ENCODE measurements at regions not wholly inside any gene's neighbourhood (a gene's known extent, or its start where the extent isn't known, plus 50 kb on each side); places are given as distances from the start of the nearest gene placed in this dataset.
"Not testable (repeated sequence)": the region's sequence is repeated elsewhere in the genome, so short reads cannot be mapped to it uniquely, and the experiment has no call there.

GRCh38 chr2:95654897-95655296 is 63.1 kb downstream of the TRIM43 start:
- not testable (repeated sequence) for H3K9me3 Mint-ChIP-seq

DNA sequence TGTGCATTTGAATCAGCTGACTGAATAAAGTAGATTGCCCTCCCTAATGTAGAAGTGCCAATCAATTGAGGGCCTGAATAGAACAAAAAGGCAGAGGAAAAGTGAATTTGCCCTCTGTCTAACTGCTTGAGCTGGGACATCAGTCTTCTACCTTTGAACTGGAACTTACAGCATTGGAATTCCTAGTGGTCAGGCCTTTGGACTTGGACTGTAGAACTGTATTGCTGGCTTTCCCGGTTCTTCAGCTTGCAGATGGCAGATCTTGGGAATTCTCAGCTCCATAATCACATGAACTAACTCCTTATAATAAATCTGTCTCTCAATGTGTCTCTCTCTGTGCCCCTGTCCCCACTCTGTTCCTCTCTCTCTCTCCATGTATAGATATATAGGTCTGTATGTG is 64.8 kb downstream of the TRIM43 start:
- not testable (repeated sequence) for H3K27me3 Mint-ChIP-seq

More at GRCh38 chr2:95654897-95655296, 63.1 kb downstream of the TRIM43 start:
- not testable (repeated sequence) for H3K4me1 Mint-ChIP-seq; H3K27me3 Mint-ChIP-seq; H3K27ac Mint-ChIP-seq; ATAC-seq (replicated peaks); H3K4me3 Mint-ChIP-seq; H3K36me3 Mint-ChIP-seq (ENCODE audit: low read depth)

DNA sequence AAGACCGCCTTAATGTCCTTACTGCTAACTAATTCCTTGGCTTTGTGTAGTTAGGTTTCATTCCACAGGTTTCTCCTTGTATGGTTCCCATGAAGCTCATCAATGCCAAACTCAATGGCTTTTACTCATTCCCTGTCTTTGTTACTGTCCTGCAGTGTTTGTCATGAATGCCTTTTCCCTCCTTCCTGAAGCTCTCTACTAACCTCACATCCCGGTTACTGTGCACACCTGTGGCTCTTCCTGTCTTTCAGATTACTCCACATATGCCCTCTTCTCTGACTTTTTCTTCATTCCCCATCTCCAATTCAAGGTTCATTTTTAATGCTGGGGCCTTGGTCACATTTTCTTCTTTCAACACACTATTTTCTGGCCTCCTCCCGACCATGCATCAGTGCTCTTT is 66.1 kb downstream of the TRIM43 start:
- not testable (repeated sequence) for H3K4me1 Mint-ChIP-seq; H3K36me3 Mint-ChIP-seq (ENCODE audit: low read depth)

More for the DNA sequence above, 64.8 kb downstream of the TRIM43 start:
- H3K27ac Mint-ChIP-seq; H3K9me3 Mint-ChIP-seq; ATAC-seq (replicated peaks); H3K4me1 Mint-ChIP-seq; H3K36me3 Mint-ChIP-seq (ENCODE audit: low read depth); H3K4me3 Mint-ChIP-seq: not testable (repeated sequence)

GRCh38 chr2:95660766-95661562 is 69.2 kb downstream of the TRIM43 start:
- ATAC-seq (replicated peaks); H3K9me3 Mint-ChIP-seq; H3K27me3 Mint-ChIP-seq; H3K36me3 Mint-ChIP-seq (ENCODE audit: low read depth); H3K4me1 Mint-ChIP-seq; H3K27ac Mint-ChIP-seq; H3K4me3 Mint-ChIP-seq: not testable (repeated sequence)

More for the DNA sequence above, 66.1 kb downstream of the TRIM43 start:
- H3K4me3 Mint-ChIP-seq; H3K9me3 Mint-ChIP-seq; ATAC-seq (replicated peaks); H3K27ac Mint-ChIP-seq; H3K27me3 Mint-ChIP-seq: not testable (repeated sequence)

DNA sequence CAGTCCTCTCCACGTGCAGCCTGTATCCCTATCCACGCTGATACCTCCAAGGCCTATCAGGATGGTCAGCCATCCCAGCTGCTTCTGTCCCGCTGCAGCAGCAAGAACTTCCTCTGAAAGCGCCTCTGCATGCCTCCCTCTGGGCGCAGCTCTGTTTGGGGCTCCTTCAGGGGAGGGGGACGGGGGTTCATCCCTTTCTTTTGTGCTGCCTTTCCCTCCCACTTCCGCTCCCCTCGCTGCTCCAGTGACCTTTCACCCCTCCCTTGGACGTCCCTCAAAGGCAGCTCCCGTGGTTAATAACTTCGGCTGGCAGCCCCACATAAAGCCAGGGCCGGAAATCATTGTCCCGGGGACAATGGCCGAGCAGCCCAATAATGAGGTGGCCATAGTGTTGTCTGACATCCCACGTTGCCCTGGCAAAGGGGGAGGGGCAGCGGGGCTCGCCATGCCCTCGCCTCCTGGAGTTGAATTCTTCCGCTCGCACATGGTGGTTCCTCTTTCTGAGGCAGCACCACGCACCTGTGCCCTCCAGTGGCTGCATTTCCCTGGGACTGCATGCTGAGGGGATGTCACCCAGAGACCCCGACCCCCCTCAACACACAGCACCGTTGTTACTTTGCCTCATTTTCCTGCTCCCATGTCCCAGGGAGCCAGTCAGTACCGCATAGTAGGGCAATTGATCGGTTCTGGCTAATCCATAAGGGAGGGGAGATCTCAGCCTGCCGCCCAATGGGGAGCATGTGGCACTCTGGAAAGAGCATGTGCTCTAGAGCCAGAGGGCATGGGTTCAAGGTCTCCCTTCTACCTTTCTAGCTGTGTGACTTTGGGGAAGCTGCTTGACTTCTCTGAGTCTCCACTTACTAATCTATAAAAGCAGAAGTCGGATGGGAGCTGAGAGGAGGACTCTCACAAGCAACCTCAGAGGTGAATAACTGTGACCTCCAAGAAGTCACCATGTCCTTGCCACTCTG is 72.0 kb downstream of the TRIM43 start:
- ATAC-seq (replicated peaks); H3K4me3 Mint-ChIP-seq; H3K27ac Mint-ChIP-seq; H3K9me3 Mint-ChIP-seq; H3K4me1 Mint-ChIP-seq; H3K36me3 Mint-ChIP-seq (ENCODE audit: low read depth): not testable (repeated sequence)
- H3K27me3 Mint-ChIP-seq, result peaks cover 16% of the 10 kb centered on the region

GRCh38 chr2:95666636-95667035 is 74.8 kb downstream of the TRIM43 start:
- H3K9me3 Mint-ChIP-seq; ATAC-seq (replicated peaks); H3K27ac Mint-ChIP-seq; H3K4me3 Mint-ChIP-seq; H3K36me3 Mint-ChIP-seq (ENCODE audit: low read depth); H3K4me1 Mint-ChIP-seq: not testable (repeated sequence)
- H3K27me3 Mint-ChIP-seq, result peaks cover 16% of the 10 kb centered on the region

GRCh38 chr2:95667480-95667879 is 75.7 kb downstream of the TRIM43 start:
- Mint-ChIP-seq H3K9me3 (no peaks in the 10 kb centered on the region), H3K27me3 (peaks cover 16% of the 10 kb centered on the region), H3K4me3 (no peak overlapping the region), H3K36me3 (ENCODE audit: low read depth) (no peaks in the 10 kb centered on the region), H3K27ac (no peak overlapping the region), H3K4me1 (peaks cover 6% of the 10 kb centered on the region)
- no peak for ATAC-seq (replicated peaks)

- H3K36me3 Mint-ChIP-seq (ENCODE audit: low read depth); H3K27ac Mint-ChIP-seq: not testable (repeated sequence)
- peak; percentile 19 for ATAC-seq (replicated peaks)
These were observed 77.1 kb downstream of the TRIM43 start for GRCh38 chr2:95668934-95669333.

GRCh38 chr2:95669441-95669991 is 77.7 kb downstream of the TRIM43 start:
- Mint-ChIP-seq H3K4me1 (peaks cover 6% of the 10 kb centered on the region), H3K4me3 (no peak overlapping the region), H3K27ac (no peak overlapping the region)

More at GRCh38 chr2:95668934-95669333, 77.1 kb downstream of the TRIM43 start:
- not testable (repeated sequence) for H3K4me3 Mint-ChIP-seq, H3K4me1 Mint-ChIP-seq, H3K9me3 Mint-ChIP-seq
- peaks cover 25% of the 10 kb centered on the region for H3K27me3 Mint-ChIP-seq

GRCh38 chr2:95670167-95670566 is 78.4 kb downstream of the TRIM43 start:
- Mint-ChIP-seq H3K27ac (no peak overlapping the region), H3K27me3 (peaks cover 24% of the 10 kb centered on the region), H3K4me3 (no peak overlapping the region), H3K36me3 (ENCODE audit: low read depth) (no peaks in the 10 kb centered on the region), H3K4me1 (peaks cover 6% of the 10 kb centered on the region), H3K9me3 (no peaks in the 10 kb centered on the region)
- no peak for ATAC-seq (replicated peaks)

More at GRCh38 chr2:95669441-95669991, 77.7 kb downstream of the TRIM43 start:
- H3K27me3 Mint-ChIP-seq, result peaks cover 26% of the 10 kb centered on the region
- no peaks in the 10 kb centered on the region for H3K9me3 Mint-ChIP-seq
- ATAC-seq (replicated peaks), result no peak
- no peaks in the 10 kb centered on the region for H3K36me3 Mint-ChIP-seq (ENCODE audit: low read depth)

DNA sequence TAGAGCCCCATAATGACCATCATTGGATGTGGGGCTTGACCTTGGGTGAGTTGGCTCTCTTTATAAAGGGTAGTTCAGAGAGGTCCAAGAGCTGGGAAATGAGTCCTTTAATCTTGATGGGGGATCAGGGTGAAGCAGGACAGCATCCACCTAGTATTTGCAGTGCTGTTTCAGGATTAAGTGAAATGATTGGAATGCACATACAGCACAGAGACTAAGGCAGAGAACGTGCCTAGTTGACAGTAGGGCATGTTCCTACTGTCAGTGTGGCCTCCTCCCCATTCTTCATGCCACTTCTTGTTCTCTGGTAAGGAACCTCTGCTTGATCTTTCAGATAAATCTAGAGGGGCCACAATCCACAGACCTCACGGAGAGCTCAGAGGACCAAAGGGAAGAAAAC is 78.9 kb downstream of the TRIM43 start:
- H3K9me3 Mint-ChIP-seq, result no peaks in the 10 kb centered on the region
- H3K27me3 Mint-ChIP-seq, result peaks cover 25% of the 10 kb centered on the region
- H3K36me3 Mint-ChIP-seq (ENCODE audit: low read depth), result no peaks in the 10 kb centered on the region
- H3K27ac Mint-ChIP-seq, result no peak overlapping the region
- H3K4me3 Mint-ChIP-seq, result no peak overlapping the region
- no peak for ATAC-seq (replicated peaks)
- peaks cover 6% of the 10 kb centered on the region for H3K4me1 Mint-ChIP-seq

GRCh38 chr2:95671171-95671570 is 79.4 kb downstream of the TRIM43 start:
- peaks cover 22% of the 10 kb centered on the region for H3K27me3 Mint-ChIP-seq
- not testable (repeated sequence) for H3K4me3 Mint-ChIP-seq; H3K9me3 Mint-ChIP-seq; H3K27ac Mint-ChIP-seq; H3K36me3 Mint-ChIP-seq (ENCODE audit: low read depth); H3K4me1 Mint-ChIP-seq; ATAC-seq (replicated peaks)

- H3K27me3 Mint-ChIP-seq, result peaks cover 21% of the 10 kb centered on the region
- H3K4me3 Mint-ChIP-seq; ATAC-seq (replicated peaks); H3K9me3 Mint-ChIP-seq; H3K36me3 Mint-ChIP-seq (ENCODE audit: low read depth); H3K27ac Mint-ChIP-seq; H3K4me1 Mint-ChIP-seq: not testable (repeated sequence)
These were observed 80.2 kb downstream of the TRIM43 start for GRCh38 chr2:95671992-95672391.

DNA sequence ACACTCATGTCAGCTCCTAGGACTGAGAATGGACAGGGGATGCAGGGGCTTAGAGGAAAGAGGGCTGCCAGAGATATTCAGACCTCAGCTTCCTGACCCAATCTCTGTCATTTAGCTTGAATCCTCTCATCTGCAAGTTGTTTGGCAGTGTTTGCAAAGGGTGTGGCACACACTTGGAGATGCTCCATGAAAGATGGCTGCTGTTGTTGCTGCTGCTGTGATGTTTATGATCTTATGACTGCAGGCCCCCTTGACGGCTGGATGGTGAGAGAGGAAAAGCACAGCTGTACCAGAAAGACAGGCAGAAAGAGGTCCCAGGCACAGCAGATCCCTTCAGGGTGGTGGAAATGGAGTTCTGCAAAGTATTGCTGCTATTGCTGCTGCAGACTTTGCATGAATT is 80.7 kb downstream of the TRIM43 start:
- H3K4me3 Mint-ChIP-seq, result not testable (repeated sequence)

More for the DNA sequence above, 80.7 kb downstream of the TRIM43 start:
- H3K27ac Mint-ChIP-seq; H3K4me1 Mint-ChIP-seq; ATAC-seq (replicated peaks); H3K36me3 Mint-ChIP-seq (ENCODE audit: low read depth); H3K9me3 Mint-ChIP-seq: not testable (repeated sequence)
- H3K27me3 Mint-ChIP-seq, result peaks cover 17% of the 10 kb centered on the region
